HCT116 (cell line): ENCODE measurements at regions not wholly inside any gene's neighbourhood (a gene's known extent, or its start where the extent isn't known, plus 50 kb on each side); places are given as distances from the start of the nearest gene placed in this dataset.

Experiments
- ATAC-seq: fragments of 200-7000 bp; cut with Tn5 transposase; 2 replicates; pipeline ENCODE4 v1.9.1; 2020; ENCODE audit warnings: mild to moderate bottlenecking, moderate library complexity
- BruUV-seq: library from RNA; stranded (reverse); fragments of 400-500 nt; replicated peaks from 2 replicates; lab custom pipeline; 2021; lab: Mats Ljungman, UMichigan
- CTCF ChIA-PET: fragments of 300-600 bp; sonication (Branson Sonifier 250); formaldehyde crosslinking; loops from one replicate; lab custom pipeline; 2021; ENCODE audit warnings: antibody characterized with exemption; lab: Charles Lee
- POLR2A ChIA-PET: fragments of 300-600, 350-600 bp; sonication (Branson Sonifier 250); formaldehyde crosslinking; loops from one replicate; lab custom pipeline; 2021; ENCODE audit warnings: antibody characterized with exemption; lab: Charles Lee
- RAD21 ChIA-PET, 2 experiments: fragments of 300-600 bp; sonication (Branson Sonifier 250); formaldehyde crosslinking; loops; one replicate each; lab custom pipeline; 2023; ENCODE audit warnings: low total read pairs in 2 of 2; ENCODE audit not compliant: uncharacterized antibody in 2 of 2, unreplicated experiment in 2 of 2, low non-redundant PET in 1 of 2; lab: Charles Lee
- DNase-seq: peaks from one replicate; pipeline ENCODE4 v3.0.0-alpha.2; 2010; ENCODE audit warnings: low read depth, low spot score
- H2AFZ ChIP-seq: fragments of 200-600 bp; shearing (Covaris generic), sonication (generic); 2 replicates; pipeline ENCODE4 v1.6.1; 2017; ENCODE audit warnings: low read depth, mixed run types, mixed read lengths, antibody characterized with exemption, low read length; ENCODE audit not compliant: poor library complexity, severe bottlenecking
- H3K27ac ChIP-seq: 2 replicates; pipeline ENCODE4 v1.5.1; 2012; ENCODE audit warnings: low read depth, low read length
- H3K27me3 ChIP-seq: fragments of 200-600 bp; sonication (generic); 2 replicates; pipeline ENCODE4 v1.6.1; 2016; ENCODE audit warnings: mixed run types, low read length, mixed read lengths; ENCODE audit not compliant: insufficient read depth
- H3K36me3 ChIP-seq, 2 experiments: fragments of 200-500 bp in 1 of 2; fragments of 200-600 bp in 1 of 2; sonication (Bioruptor generic) in 1 of 2; sonication (generic) in 1 of 2; 2 replicates each; pipeline versions ENCODE4 v1.5.1 to v1.6.1; 2014 to 2016; ENCODE audit warnings: low read length in 2 of 2, inconsistent platforms in 1 of 2, mixed read lengths in 1 of 2, mixed run types in 1 of 2; ENCODE audit not compliant: insufficient read depth in 2 of 2, control insufficient read depth in 1 of 2
- H3K4me1 ChIP-seq, 2 experiments: fragments of 200-600 bp in 1 of 2; sonication (generic) in 1 of 2; 2 replicates each; pipeline versions ENCODE4 v1.5.1 to v1.6.1; 2012 to 2017; ENCODE audit warnings: low read length in 2 of 2, inconsistent platforms in 1 of 2, mild to moderate bottlenecking in 1 of 2, mixed read lengths in 1 of 2, mixed run types in 1 of 2, moderate library complexity in 1 of 2; ENCODE audit not compliant: insufficient read depth in 2 of 2, control insufficient read depth in 1 of 2
- H3K4me2 ChIP-seq: fragments of 200-600 bp; sonication (generic); 2 replicates; pipeline ENCODE4 v1.6.1; 2017; ENCODE audit warnings: mixed run types, low read length, mixed read lengths
- H3K4me3 ChIP-seq, 2 experiments: fragments of 200-600 bp in 1 of 2; sonication (generic) in 1 of 2; replicated peaks in 1 of 2; 2 replicates each; pipeline ENCODE4 v1.5.1; 2011 to 2016; ENCODE audit warnings: low read length in 2 of 2, control low read depth in 1 of 2, low read depth in 1 of 2, mild to moderate bottlenecking in 1 of 2, mixed read lengths in 1 of 2, mixed run types in 1 of 2
- H3K79me2 ChIP-seq: fragments of 200-600 bp; sonication (generic); 2 replicates; pipeline ENCODE4 v1.6.1; 2017; ENCODE audit warnings: mild to moderate bottlenecking, mixed run types, low read length, moderate library complexity, mixed read lengths; ENCODE audit not compliant: insufficient read depth
- H3K9ac ChIP-seq: fragments of 200-600 bp; sonication (generic); 2 replicates; pipeline ENCODE4 v1.6.1; 2016; ENCODE audit warnings: low read length, mixed read lengths
- H3K9me2 ChIP-seq: fragments of 200-600 bp; sonication (generic), shearing (Covaris generic); 2 replicates; pipeline ENCODE4 v1.6.1; 2017; ENCODE audit warnings: mixed run types, mild to moderate bottlenecking, moderate library complexity; ENCODE audit not compliant: insufficient read depth
- H3K9me3 ChIP-seq, 2 experiments: fragments of 200-500 bp in 1 of 2; fragments of 200-600 bp in 1 of 2; sonication (Bioruptor generic) in 1 of 2; sonication (generic) in 1 of 2; 2 replicates each; pipeline ENCODE4 v1.6.1; 2014 to 2017; ENCODE audit warnings: low read length in 2 of 2, mixed read lengths in 2 of 2, inconsistent platforms in 1 of 2, low read depth in 1 of 2, mild to moderate bottlenecking in 1 of 2, mixed run types in 1 of 2, moderate library complexity in 1 of 2; ENCODE audit not compliant: control insufficient read depth in 1 of 2, insufficient read depth in 1 of 2
- H4K20me1 ChIP-seq: fragments of 200-600 bp; sonication (generic), shearing (Covaris generic); 2 replicates; pipeline ENCODE4 v1.6.1; 2017; ENCODE audit warnings: mixed run types, mild to moderate bottlenecking, moderate library complexity; ENCODE audit not compliant: insufficient read depth
- ATF3 ChIP-seq: IDR thresholded peaks from 2 replicates; pipeline ENCODE4 v1.6.1; 2012
- CBX3 ChIP-seq: IDR thresholded peaks from 2 replicates; pipeline ENCODE4 v1.6.1; 2012; ENCODE audit warnings: low read depth
- CTCF ChIP-seq, 3 experiments: fragments of 200-600 bp in 1 of 3; sonication (generic) in 1 of 3; IDR thresholded peaks in 2 of 3; conservative IDR thresholded peaks in 1 of 3; 2 replicates each; pipeline ENCODE4 v1.5.1; 2012 to 2017; ENCODE audit warnings: low read depth in 2 of 3, low read length in 2 of 3, antibody characterized with exemption in 1 of 3, borderline replicate concordance in 1 of 3, control low read depth in 1 of 3, mild to moderate bottlenecking in 1 of 3, mixed read lengths in 1 of 3, mixed run types in 1 of 3, moderate library complexity in 1 of 3; ENCODE audit not compliant: insufficient read depth in 1 of 3
- EGR1 ChIP-seq: IDR thresholded peaks from 2 replicates; pipeline ENCODE4 v1.6.1; 2012; ENCODE audit warnings: low read depth
- ELF1 ChIP-seq: IDR thresholded peaks from 2 replicates; pipeline ENCODE4 v1.6.1; 2012; ENCODE audit warnings: low read depth, borderline replicate concordance
- EZH2 ChIP-seq: fragments of 200-600 bp; sonication (generic); IDR thresholded peaks from 2 replicates; pipeline ENCODE4 v1.6.1; 2017; ENCODE audit warnings: antibody characterized with exemption, mixed run types
- EZH2phosphoT487 ChIP-seq: fragments of 200-600 bp; IDR thresholded peaks from 2 replicates; pipeline ENCODE4 v1.6.1; 2018; ENCODE audit warnings: antibody characterized with exemption, borderline replicate concordance
- JUND ChIP-seq: IDR thresholded peaks from 2 replicates; pipeline ENCODE4 v1.6.1; 2012
- MAX ChIP-seq: IDR thresholded peaks from 2 replicates; pipeline ENCODE4 v1.6.1; 2012
- POLR2A ChIP-seq: IDR thresholded peaks from 2 replicates; pipeline ENCODE4 v1.7.0; 2011; ENCODE audit warnings: borderline replicate concordance; ENCODE audit not compliant: insufficient read depth, insufficient read length; ENCODE audit errors: extremely low read depth
- POLR2AphosphoS5 ChIP-seq: IDR thresholded peaks from 2 replicates; pipeline ENCODE4 v1.6.1; 2011; ENCODE audit warnings: mild to moderate bottlenecking, low read depth, low read length, moderate library complexity
- RAD21 ChIP-seq: IDR thresholded peaks from 2 replicates; pipeline ENCODE4 v1.6.1; 2012; ENCODE audit warnings: low read depth, mild to moderate bottlenecking
- REST ChIP-seq: IDR thresholded peaks from 2 replicates; pipeline ENCODE4 v1.6.1; 2012; ENCODE audit warnings: low read depth
- SIN3A ChIP-seq: IDR thresholded peaks from 2 replicates; pipeline ENCODE4 v1.6.1; 2012; ENCODE audit warnings: low read depth
- SP1 ChIP-seq: IDR thresholded peaks from 2 replicates; pipeline ENCODE4 v1.6.1; 2012; ENCODE audit warnings: low read depth
- SRF ChIP-seq: IDR thresholded peaks from 2 replicates; pipeline ENCODE4 v1.6.1; 2012; ENCODE audit warnings: low read depth
- TCF7L2 ChIP-seq: IDR thresholded peaks from 2 replicates; pipeline ENCODE4 v1.7.0; 2011; ENCODE audit warnings: borderline replicate concordance, inconsistent platforms; ENCODE audit not compliant: insufficient read depth, insufficient read length; ENCODE audit errors: extremely low read depth
- YY1 ChIP-seq: IDR thresholded peaks from 2 replicates; pipeline ENCODE4 v1.6.1; 2011; ENCODE audit warnings: low read length, low read depth, moderate library complexity, mild to moderate bottlenecking; ENCODE audit not compliant: insufficient replicate concordance; ENCODE audit errors: extremely low read depth
- ZBTB33 ChIP-seq: IDR thresholded peaks from 2 replicates; pipeline ENCODE4 v1.6.1; 2011; ENCODE audit warnings: mild to moderate bottlenecking, low read length, moderate library complexity; ENCODE audit not compliant: insufficient replicate concordance; ENCODE audit errors: extremely low read depth
- ZFX ChIP-seq: fragments of 450-650 bp; IDR thresholded peaks from 2 replicates; pipeline ENCODE4 v1.6.1; 2017
- ZNF274 ChIP-seq: fragments of 200-500 bp; sonication (Bioruptor generic); IDR thresholded peaks from 2 replicates; pipeline ENCODE4 v1.6.1; 2014; ENCODE audit warnings: mild to moderate bottlenecking, low read depth, low read length, inconsistent platforms
- intact Hi-C: fragments of 100-400 bp; cut with micrococcal nuclease; formaldehyde crosslinking; loops from 2 replicates; pipeline ENCODE4 v1.10.0; 2022

- POLR2A ChIA-PET = no interaction called here
- intact Hi-C loops = no loop called here
- Histone ChIP-seq H3K9ac (no peak overlapping the region), H3K4me1 (peaks cover 0 to 8% of the 10 kb centered on the region in 2 experiments; a peak in 1 of 4 replicates), H3K4me2 (no peak overlapping the region), H3K9me3 (no peaks in the 10 kb centered on the region), H3K79me2 (no peaks in the 10 kb centered on the region), H4K20me1 (no peaks in the 10 kb centered on the region), H2AFZ (peak overlapping the region; percentile 67), H3K27ac (no peak overlapping the region), H3K4me3 (no peak overlapping the region), H3K9me2 (no peaks in the 10 kb centered on the region), H3K27me3 (no peaks in the 10 kb centered on the region)
- DNase-seq (peak; percentile 67), ATAC-seq (peak; percentile 91)
- no TSS peak for BruUV-seq
- TF ChIP-seq POLR2AphosphoS5 = no peak
- peak; percentile 60 to 90 (median 79) for TF ChIP-seq CTCF (IDR thresholded peaks at IDR 0.05 in 2 of 3, conservative IDR thresholded peaks at IDR 0.05 in 1 of 3; ENCODE audit: borderline replicate concordance in 1 of 3, insufficient read depth in 1 of 3, low read depth in 2 of 3, low read length in 2 of 3)
- TF ChIP-seq ZFX = no peak
- TF ChIP-seq ZBTB33 = no peak
- no peak for TF ChIP-seq SIN3A
- TF ChIP-seq EGR1 = no peak
- no peak for TF ChIP-seq EZH2phosphoT487
- TF ChIP-seq REST = no peak
- TF ChIP-seq ATF3 = no peak
- TF ChIP-seq ZNF274 = no peak
- TF ChIP-seq SRF = no peak
- no peak for TF ChIP-seq SP1
- TF ChIP-seq CBX3 = no peak
- TF ChIP-seq JUND = no peak
- no peak for TF ChIP-seq MAX
- TF ChIP-seq RAD21 = peak; percentile 75
- no peak for TF ChIP-seq ELF1
- no peak for TF ChIP-seq POLR2A
- no peak for TF ChIP-seq TCF7L2
- no peak for TF ChIP-seq EZH2
- TF ChIP-seq YY1 = peak; percentile 8
- TF ChIP-seq, all 23 proteins: peak for 3
- CTCF ChIA-PET = no interaction called here
- H3K36me3 ChIP-seq = no peaks in the 10 kb centered on the region
- RAD21 ChIA-PET = no interaction called here
Measured at GRCh38 chr4:112075129-112075753, 70.0 kb upstream of the FAM241A start.
